Ureter (tissue), 1 donor: ENCODE measurements at regions not wholly inside any gene's neighbourhood (a gene's known extent, or its start where the extent isn't known, plus 50 kb on each side); places are given as distances from the start of the nearest gene placed in this dataset.

ENCODE experiments used
- DNase-seq: peaks from one replicate; pipeline ENCODE4 v3.0.0-alpha.2; 2020; ENCODE audit warnings: low spot score
- donor health status: DM: yes; HTN: yes; CAD: no.

- DNase-seq, result no peak
Observed at GRCh38 chr3:111352585-111352984, 189.4 kb upstream of the CD96 start.

GRCh38 chr3:111359261-111360030 is 182.6 kb upstream of the CD96 start:
- DNase-seq, result no peak

- DNase-seq, result no peak
Observed at GRCh38 chr3:111362381-111363009, 179.5 kb upstream of the CD96 start.

GRCh38 chr3:111366515-111366914 is 175.5 kb upstream of the CD96 start:
- no peak for DNase-seq

GRCh38 chr3:111368056-111368455 is 173.9 kb upstream of the CD96 start:
- no peak for DNase-seq

- no peak for DNase-seq
Observed at GRCh38 chr3:111369958-111370357, 172.0 kb upstream of the CD96 start.

- DNase-seq, result no peak
Observed at GRCh38 chr3:111373239-111373638, 168.8 kb upstream of the CD96 start.

GRCh38 chr3:111373861-111374260 is 168.1 kb upstream of the CD96 start:
- DNase-seq, result no peak

- DNase-seq, result no peak
Observed at GRCh38 chr3:111385971-111386495, 156.0 kb upstream of the CD96 start.

- DNase-seq, result no peak
Observed at GRCh38 chr3:111392894-111393398, 149.1 kb upstream of the CD96 start.

- no peak for DNase-seq
Observed at GRCh38 chr3:111412656-111413055, 129.3 kb upstream of the CD96 start.

- no peak for DNase-seq
Observed at GRCh38 chr3:111414531-111414930, 127.5 kb upstream of the CD96 start.

- DNase-seq, result no peak
Observed at GRCh38 chr3:111415018-111415417, 127.0 kb upstream of the CD96 start.

GRCh38 chr3:111418391-111418790 is 123.6 kb upstream of the CD96 start:
- no peak for DNase-seq

- DNase-seq, result no peak
Observed at GRCh38 chr3:111428301-111428700, 113.7 kb upstream of the CD96 start.

- no peak for DNase-seq
Observed at GRCh38 chr3:111434941-111435622, 106.9 kb upstream of the CD96 start.

GRCh38 chr3:111438283-111438682 is 103.7 kb upstream of the CD96 start:
- DNase-seq, result no peak

GRCh38 chr3:111454551-111454950 is 87.4 kb upstream of the CD96 start:
- DNase-seq, result no peak

- DNase-seq, result no peak
Observed at GRCh38 chr3:111465081-111465670, 76.8 kb upstream of the CD96 start.

GRCh38 chr3:111470032-111470431 is 72.0 kb upstream of the CD96 start:
- no peak for DNase-seq

- DNase-seq, result no peak
Observed at GRCh38 chr3:111471831-111472230, 70.2 kb upstream of the CD96 start.

- DNase-seq, result no peak
Observed at GRCh38 chr3:111472556-111472955, 69.4 kb upstream of the CD96 start.
